Calu3 (cell line): ENCODE measurements at regions not wholly inside any gene's neighbourhood (a gene's known extent, or its start where the extent isn't known, plus 50 kb on each side); places are given as distances from the start of the nearest gene placed in this dataset.

Source experiments
- BruUV-seq: library from RNA; stranded (reverse); fragments of 400-500 nt; replicated peaks from 2 replicates; lab custom pipeline; 2021; lab: Mats Ljungman, UMichigan
- CTCF ChIA-PET: fragments of 300-600 bp; sonication (Branson Sonifier 250); formaldehyde crosslinking; loops from one replicate; lab custom pipeline; 2022; ENCODE audit warnings: antibody characterized with exemption; lab: Charles Lee
- DNase-seq: peaks from one replicate; pipeline ENCODE4 v3.0.0; 2022
- H3K27ac Mint-ChIP-seq: one replicate; pipeline ENCODE4 v1.8.0; 2022; ENCODE audit warnings: mixed read lengths; ENCODE audit not compliant: unreplicated experiment
- H3K27me3 Mint-ChIP-seq: one replicate; pipeline ENCODE4 v1.8.0; 2022; ENCODE audit warnings: mixed read lengths; ENCODE audit not compliant: unreplicated experiment
- H3K36me3 Mint-ChIP-seq: one replicate; pipeline ENCODE4 v1.8.0; 2022; ENCODE audit warnings: mild to moderate bottlenecking, moderate library complexity, mixed read lengths; ENCODE audit not compliant: insufficient read depth, unreplicated experiment
- H3K4me1 Mint-ChIP-seq: one replicate; pipeline ENCODE4 v1.8.0; 2022; ENCODE audit warnings: mild to moderate bottlenecking, low read depth, mixed read lengths; ENCODE audit not compliant: unreplicated experiment
- H3K4me3 Mint-ChIP-seq: one replicate; pipeline ENCODE4 v1.8.0; 2022; ENCODE audit warnings: mild to moderate bottlenecking, low read depth, moderate library complexity, mixed read lengths; ENCODE audit not compliant: unreplicated experiment
- H3K9me3 Mint-ChIP-seq: one replicate; pipeline ENCODE4 v1.8.0; 2022; ENCODE audit warnings: low read depth, mixed read lengths; ENCODE audit not compliant: unreplicated experiment
- intact Hi-C: fragments of 100-400 bp; cut with micrococcal nuclease; formaldehyde crosslinking; loops from one replicate; pipeline ENCODE4 v1.10.0; 2022; ENCODE audit not compliant: unreplicated experiment
- TF ChIP-seq, protein P1 (sequence below): fragments of 200-600 bp; IDR thresholded peaks from one replicate; pipeline ENCODE4 v1.8.0; 2022; ENCODE audit warnings: antibody characterized with exemption; ENCODE audit not compliant: unreplicated experiment

DNA sequence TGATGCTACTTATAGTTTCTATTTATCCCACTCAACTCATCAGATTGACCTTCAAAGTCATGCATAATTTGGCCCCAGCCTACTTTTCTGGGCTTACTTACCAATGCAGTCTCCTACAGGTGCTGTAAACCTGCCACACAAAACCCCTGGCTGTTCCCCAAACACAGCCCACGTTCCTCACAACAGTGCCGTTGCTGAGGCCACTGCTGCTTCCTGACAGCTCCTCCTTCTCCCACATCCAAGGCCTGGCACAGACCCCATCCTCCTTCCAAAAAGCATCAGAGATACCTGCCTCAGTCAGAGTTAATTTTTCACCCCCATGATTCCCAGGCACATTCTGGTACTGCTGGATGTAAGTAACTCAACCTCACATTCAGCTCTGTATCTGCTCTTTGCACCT, 68.1 kb upstream of the SIMC1 start:
- intact Hi-C loops, result no loop called here
- TF ChIP-seq, protein P1, sequence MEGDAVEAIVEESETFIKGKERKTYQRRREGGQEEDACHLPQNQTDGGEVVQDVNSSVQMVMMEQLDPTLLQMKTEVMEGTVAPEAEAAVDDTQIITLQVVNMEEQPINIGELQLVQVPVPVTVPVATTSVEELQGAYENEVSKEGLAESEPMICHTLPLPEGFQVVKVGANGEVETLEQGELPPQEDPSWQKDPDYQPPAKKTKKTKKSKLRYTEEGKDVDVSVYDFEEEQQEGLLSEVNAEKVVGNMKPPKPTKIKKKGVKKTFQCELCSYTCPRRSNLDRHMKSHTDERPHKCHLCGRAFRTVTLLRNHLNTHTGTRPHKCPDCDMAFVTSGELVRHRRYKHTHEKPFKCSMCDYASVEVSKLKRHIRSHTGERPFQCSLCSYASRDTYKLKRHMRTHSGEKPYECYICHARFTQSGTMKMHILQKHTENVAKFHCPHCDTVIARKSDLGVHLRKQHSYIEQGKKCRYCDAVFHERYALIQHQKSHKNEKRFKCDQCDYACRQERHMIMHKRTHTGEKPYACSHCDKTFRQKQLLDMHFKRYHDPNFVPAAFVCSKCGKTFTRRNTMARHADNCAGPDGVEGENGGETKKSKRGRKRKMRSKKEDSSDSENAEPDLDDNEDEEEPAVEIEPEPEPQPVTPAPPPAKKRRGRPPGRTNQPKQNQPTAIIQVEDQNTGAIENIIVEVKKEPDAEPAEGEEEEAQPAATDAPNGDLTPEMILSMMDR, result no peak
- Mint-ChIP-seq H3K27ac (no peak overlapping the region), H3K9me3 (no peaks in the 10 kb centered on the region), H3K4me3 (no peak overlapping the region), H3K4me1 (no peaks in the 10 kb centered on the region), H3K27me3 (peaks cover 38% of the 10 kb centered on the region), H3K36me3 (no peaks in the 10 kb centered on the region)
- no peak for DNase-seq
- CTCF ChIA-PET, result interaction anchor here (0.6 kb wide), 1 partner anchor 447 kb away, joined by 5 read pairs; no protein-coding TSS in a partner anchor
- no TSS peak for BruUV-seq

DNA sequence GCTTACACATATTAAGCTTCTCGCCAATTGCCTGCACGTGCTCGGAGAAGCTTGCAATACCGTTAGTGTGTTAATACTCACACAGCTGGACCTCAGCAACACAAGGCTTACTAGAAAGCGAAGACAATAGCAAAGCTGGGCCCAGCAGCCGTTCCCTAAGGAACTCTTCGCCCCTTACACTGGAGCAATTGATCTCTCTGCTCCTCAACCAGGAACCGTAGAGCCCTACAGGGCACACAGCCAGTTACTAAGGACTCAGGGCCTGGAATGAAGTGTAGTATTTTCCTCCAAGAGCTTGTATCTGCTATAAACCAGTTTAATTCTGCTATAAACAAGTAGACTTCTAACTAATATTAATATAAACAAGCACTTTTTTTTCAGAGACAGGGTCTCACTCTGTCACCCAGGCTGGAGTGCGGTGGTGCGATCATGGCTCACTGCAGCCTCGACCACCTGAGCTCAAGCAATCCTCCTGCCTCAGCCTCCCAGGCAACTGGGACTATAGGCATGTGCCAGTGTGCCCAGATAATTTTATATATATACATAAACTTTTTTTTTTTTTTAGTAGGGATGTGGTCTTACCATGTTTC, 67.0 kb upstream of the SIMC1 start:
- Mint-ChIP-seq H3K27me3 (peaks cover 45% of the 10 kb centered on the region), H3K4me1 (no peaks in the 10 kb centered on the region), H3K27ac (no peak overlapping the region), H3K9me3 (no peaks in the 10 kb centered on the region), H3K36me3 (no peaks in the 10 kb centered on the region), H3K4me3 (no peak overlapping the region)
- intact Hi-C loops, result no loop called here
- TF ChIP-seq, protein P1, result no peak
- no TSS peak for BruUV-seq
- DNase-seq, result no peak
- CTCF ChIA-PET, result interaction anchor here (0.6 to 0.7 kb wide), 2 partner anchors 190 to 292 kb away, joined by 3 read pairs; no protein-coding TSS in a partner anchor

DNA sequence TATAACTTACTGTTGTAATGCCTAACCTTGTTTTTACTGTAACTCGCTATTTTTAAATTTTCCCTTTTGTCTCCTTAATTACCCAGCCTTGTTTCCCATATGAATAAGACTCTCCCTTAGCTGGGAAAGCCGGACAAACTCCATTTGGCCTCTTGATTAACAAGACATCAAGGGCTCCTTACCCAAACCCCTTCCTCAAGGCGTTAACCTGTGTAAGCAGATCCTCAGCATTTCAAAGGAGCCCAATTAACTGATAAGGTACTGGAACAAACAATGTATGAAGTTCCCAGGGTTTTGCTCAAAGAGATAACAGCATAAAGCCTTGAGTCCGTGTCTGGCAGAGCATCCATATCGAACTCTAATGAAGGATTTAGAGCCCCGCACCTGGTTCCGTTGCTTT, 66.0 kb upstream of the SIMC1 start:
- no peak for DNase-seq
- Mint-ChIP-seq H3K4me1 (no peaks in the 10 kb centered on the region), H3K4me3 (no peak overlapping the region), H3K36me3 (no peaks in the 10 kb centered on the region), H3K27me3 (peaks cover 55% of the 10 kb centered on the region), H3K27ac (no peak overlapping the region), H3K9me3 (no peaks in the 10 kb centered on the region)
- BruUV-seq, result no TSS peak
- intact Hi-C loops, result no loop called here
- TF ChIP-seq, protein P1, result no peak
- CTCF ChIA-PET, result no interaction called here

DNA sequence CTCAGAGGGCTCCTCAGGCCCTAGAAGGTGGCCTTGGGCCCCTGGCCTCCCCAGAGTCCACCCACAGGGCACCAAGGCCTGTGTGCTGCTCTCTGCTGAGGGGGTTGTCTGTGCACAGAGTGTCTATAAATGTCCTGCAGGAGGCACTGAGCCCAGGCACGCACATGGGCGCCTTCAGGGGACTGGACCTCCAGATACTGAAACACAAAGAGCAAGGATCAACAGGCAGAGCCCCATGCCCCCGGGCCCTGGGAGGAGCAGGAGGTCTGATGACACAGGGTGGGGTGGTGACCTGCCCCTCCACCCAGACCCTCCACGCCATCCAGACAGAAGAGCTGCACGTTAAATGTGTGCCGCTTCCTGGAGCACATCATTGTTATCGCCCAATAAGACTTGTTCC, 64.6 kb upstream of the SIMC1 start:
- intact Hi-C loops, result no loop called here
- Mint-ChIP-seq H3K4me1 (no peaks in the 10 kb centered on the region), H3K27ac (no peak overlapping the region), H3K9me3 (peaks cover 3% of the 10 kb centered on the region), H3K27me3 (peaks cover 57% of the 10 kb centered on the region), H3K36me3 (no peaks in the 10 kb centered on the region), H3K4me3 (no peak overlapping the region)
- CTCF ChIA-PET, result no interaction called here
- no TSS peak for BruUV-seq
- TF ChIP-seq, protein P1, result no peak
- DNase-seq, result no peak
